ENCODE measurements at regions not wholly inside any gene's neighbourhood (a gene's known extent, or its start where the extent isn't known, plus 50 kb on each side); places are given as distances from the start of the nearest gene placed in this dataset.

GRCh38 chr9:129276486-129277230 is 98.6 kb upstream of the IER5L start:
- DNase-seq (peak in 2 of 3 donors; percentile 29 to 33), ATAC-seq (no peak)
- no peaks in the 10 kb centered on the region for H3K36me3 ChIP-seq
- intact Hi-C loops (cut with DNase I): no loop called here
- TF ChIP-seq CTCF (IDR thresholded peaks at IDR 0.05) (no peak), POLR2A (IDR thresholded peaks at IDR 0.05) (no peak)
- no peaks in the 10 kb centered on the region for H3K9me3 ChIP-seq
- no peaks in the 10 kb centered on the region for H3K4me1 ChIP-seq
- 82% methylated on average over 14 of the region's 16 CpGs for WGBS (ENCODE audit: insufficient coverage, low coverage, low lambda C conversion rate, missing lambda C conversion rate)
- H3K27ac ChIP-seq: no peak overlapping the region
- no peak overlapping the region for H3K4me3 ChIP-seq
- no peaks in the 10 kb centered on the region for H3K27me3 ChIP-seq

DNA sequence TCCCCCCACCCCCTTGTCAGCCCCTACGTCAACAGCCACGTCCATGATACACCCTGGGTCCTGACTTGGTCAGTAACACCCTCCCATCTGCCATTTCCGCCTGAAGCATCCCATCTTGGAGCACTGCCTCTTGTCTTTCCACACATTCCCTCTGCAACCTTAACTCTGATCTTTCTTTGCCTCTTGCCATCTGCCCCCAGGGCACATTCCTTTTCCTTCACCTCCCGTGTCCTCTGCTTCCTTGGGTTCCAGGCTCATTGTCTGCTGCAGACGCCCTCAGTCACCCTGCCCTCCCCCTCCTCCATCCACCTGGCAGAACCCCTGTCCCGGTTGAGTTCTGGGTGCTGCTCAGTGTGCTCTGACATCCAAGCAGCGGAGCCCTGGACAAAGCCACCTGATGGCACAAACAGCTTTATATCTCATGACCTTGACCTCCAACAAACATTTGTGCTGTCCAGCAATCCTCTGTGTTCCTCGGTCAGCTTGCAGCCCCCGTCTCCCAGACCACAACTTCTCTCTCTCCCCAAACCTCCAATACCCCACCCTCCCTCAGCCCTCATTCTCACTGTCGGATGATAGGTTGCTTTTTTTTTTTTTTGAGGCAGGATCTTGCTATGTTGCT is 97.7 kb upstream of the IER5L start:
- no peaks in the 10 kb centered on the region for H3K27me3 ChIP-seq
- 35% methylated on average over 9 of the region's 10 CpGs for WGBS (ENCODE audit: insufficient coverage, low coverage, low lambda C conversion rate, missing lambda C conversion rate)
- DNase-seq: peak in 2 of 3 donors; percentile 8 to 35
- H3K36me3 ChIP-seq: no peaks in the 10 kb centered on the region
- no peaks in the 10 kb centered on the region for H3K9me3 ChIP-seq
- TF ChIP-seq POLR2A (IDR thresholded peaks at IDR 0.05): no peak
- no peak for TF ChIP-seq CTCF (IDR thresholded peaks at IDR 0.05)
- H3K27ac ChIP-seq: no peak overlapping the region
- intact Hi-C loops (cut with DNase I): no loop called here
- no peak for ATAC-seq
- no peak overlapping the region for H3K4me3 ChIP-seq
- H3K4me1 ChIP-seq: no peaks in the 10 kb centered on the region

GRCh38 chr9:129273941-129274684 is 96.1 kb upstream of the IER5L start:
- TF ChIP-seq CTCF (IDR thresholded peaks at IDR 0.05) (no peak), POLR2A (IDR thresholded peaks at IDR 0.05) (no peak)
- no peak overlapping the region for H3K4me3 ChIP-seq
- no peak overlapping the region for H3K27ac ChIP-seq
- DNase-seq: peak in 2 of 3 donors; percentile 15 to 27
- 68% methylated on average over 19 of the region's 19 CpGs for WGBS (ENCODE audit: insufficient coverage, low coverage, low lambda C conversion rate, missing lambda C conversion rate)
- no peaks in the 10 kb centered on the region for H3K4me1 ChIP-seq
- no peaks in the 10 kb centered on the region for H3K27me3 ChIP-seq
- no peak for ATAC-seq
- H3K9me3 ChIP-seq: no peaks in the 10 kb centered on the region
- no peaks in the 10 kb centered on the region for H3K36me3 ChIP-seq
- intact Hi-C loops (cut with DNase I): no loop called here

- peak in 2 of 3 donors; percentile 16 to 25 for DNase-seq
- 64% methylated on average over 2 of the region's 14 CpGs for WGBS (ENCODE audit: insufficient coverage, low coverage, low lambda C conversion rate, missing lambda C conversion rate)
Measured at GRCh38 chr9:129273136-129273895, 95.3 kb upstream of the IER5L start.

More at GRCh38 chr9:129273136-129273895, 95.3 kb upstream of the IER5L start:
- Histone ChIP-seq H3K4me3 (no peak overlapping the region), H3K4me1 (no peaks in the 10 kb centered on the region), H3K27ac (no peak overlapping the region), H3K36me3 (no peaks in the 10 kb centered on the region), H3K27me3 (no peaks in the 10 kb centered on the region), H3K9me3 (no peaks in the 10 kb centered on the region)
- no peak for ATAC-seq
- intact Hi-C loops (cut with DNase I): no loop called here
- TF ChIP-seq POLR2A (IDR thresholded peaks at IDR 0.05) (no peak), CTCF (IDR thresholded peaks at IDR 0.05) (no peak)
